ENCODE measurements at regions not wholly inside any gene's neighbourhood (a gene's known extent, or its start where the extent isn't known, plus 50 kb on each side); places are given as distances from the start of the nearest gene placed in this dataset.

DNA sequence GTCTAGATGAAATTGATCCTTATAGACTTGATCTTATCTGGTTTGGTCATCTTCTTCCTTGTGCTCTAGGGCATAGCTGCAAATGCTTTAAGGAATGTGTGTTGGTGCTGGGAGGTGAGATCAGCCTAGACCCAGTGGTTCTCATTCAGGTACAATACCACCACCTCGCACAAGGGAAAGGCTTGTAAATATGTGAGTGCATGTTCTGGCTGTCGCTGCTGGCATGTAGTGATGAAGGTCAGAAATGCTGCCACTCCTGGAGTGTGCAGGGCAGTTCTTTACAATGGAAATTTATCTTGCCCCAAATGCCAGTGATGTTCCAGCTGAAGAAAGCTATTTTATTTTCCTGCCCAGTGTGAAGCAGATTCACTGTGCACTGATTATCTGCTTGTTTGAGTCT, 900.9 kb downstream of the QKI start:
- Histone ChIP-seq H3K9me3 (no peaks in the 10 kb centered on the region), H3K36me3 (ENCODE audit: control insufficient read depth, insufficient read depth, low read length) (no peaks in the 10 kb centered on the region), H3K4me3 (ENCODE audit: low read depth, low read length) (no peak overlapping the region), H3K27me3 (replicated peaks; ENCODE audit: control insufficient read depth, insufficient read depth, low read length) (no peaks in the 10 kb centered on the region), H3K4me1 (no peaks in the 10 kb centered on the region)
- Mint-ChIP-seq H3K27ac (ENCODE audit: unreplicated experiment) (no peak overlapping the region), H3K27me3 (ENCODE audit: insufficient read depth, unreplicated experiment) (no peaks in the 10 kb centered on the region), H3K4me3 (ENCODE audit: unreplicated experiment) (no peak overlapping the region), H3K4me1 (ENCODE audit: low read depth, unreplicated experiment) (no peaks in the 10 kb centered on the region), H3K36me3 (ENCODE audit: insufficient read depth, unreplicated experiment) (no peaks in the 10 kb centered on the region), H3K9me3 (ENCODE audit: unreplicated experiment) (no peaks in the 10 kb centered on the region)
- ChIA-PET POLR2A (no interaction called here), CTCF (no interaction called here)
- no peak for DNase-seq
- no TSS peak for BruUV-seq (replicated peaks)
- intact Hi-C loops (cut with micrococcal nuclease; ENCODE audit: unreplicated experiment): no loop called here
- TF ChIP-seq CTCF (IDR thresholded peaks at IDR 0.05; ENCODE audit: insufficient read depth in 1 of 2, low read depth in 1 of 2, low read length in 1 of 2, severe bottlenecking in 1 of 2, unreplicated experiment in 1 of 2): no peak

DNA sequence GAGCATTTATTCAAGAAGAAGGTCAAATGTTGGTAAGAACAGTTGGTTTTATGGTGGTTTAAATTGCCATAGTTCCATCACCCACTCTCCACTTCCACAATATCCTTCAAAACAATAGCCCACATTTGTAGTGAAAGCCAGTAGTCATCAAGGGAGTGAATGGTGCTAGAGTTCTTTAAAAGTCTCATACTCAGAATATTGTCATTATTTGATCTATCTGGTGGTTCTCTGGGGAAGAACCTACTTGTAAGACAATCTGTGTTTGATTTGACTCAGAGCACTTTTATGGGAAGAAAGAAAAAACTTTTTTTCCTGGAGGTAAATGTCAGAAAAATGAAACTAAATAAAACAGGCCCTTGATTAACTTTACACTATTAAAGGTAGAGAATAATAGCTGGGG, 893.8 kb downstream of the QKI start:
- no TSS peak for BruUV-seq (replicated peaks)
- no peaks in the 10 kb centered on the region for H3K9me3 ChIP-seq
- H3K4me3 ChIP-seq (ENCODE audit: low read depth, low read length): no peak overlapping the region
- intact Hi-C loops (cut with micrococcal nuclease; ENCODE audit: unreplicated experiment): no loop called here
- Mint-ChIP-seq H3K4me1 (ENCODE audit: low read depth, unreplicated experiment) (no peaks in the 10 kb centered on the region), H3K36me3 (ENCODE audit: insufficient read depth, unreplicated experiment) (no peaks in the 10 kb centered on the region), H3K4me3 (ENCODE audit: unreplicated experiment) (no peak overlapping the region), H3K9me3 (ENCODE audit: unreplicated experiment) (no peaks in the 10 kb centered on the region), H3K27ac (ENCODE audit: unreplicated experiment) (no peak overlapping the region), H3K27me3 (ENCODE audit: insufficient read depth, unreplicated experiment) (no peaks in the 10 kb centered on the region)
- CTCF ChIA-PET: no interaction called here
- no peaks in the 10 kb centered on the region for H3K27me3 ChIP-seq (replicated peaks; ENCODE audit: control insufficient read depth, insufficient read depth, low read length)
- no peak for TF ChIP-seq CTCF (IDR thresholded peaks at IDR 0.05; ENCODE audit: insufficient read depth in 1 of 2, low read depth in 1 of 2, low read length in 1 of 2, severe bottlenecking in 1 of 2, unreplicated experiment in 1 of 2)
- DNase-seq: no peak
- no peaks in the 10 kb centered on the region for H3K36me3 ChIP-seq (ENCODE audit: control insufficient read depth, insufficient read depth, low read length)
- H3K4me1 ChIP-seq: no peaks in the 10 kb centered on the region
- POLR2A ChIA-PET: no interaction called here

DNA sequence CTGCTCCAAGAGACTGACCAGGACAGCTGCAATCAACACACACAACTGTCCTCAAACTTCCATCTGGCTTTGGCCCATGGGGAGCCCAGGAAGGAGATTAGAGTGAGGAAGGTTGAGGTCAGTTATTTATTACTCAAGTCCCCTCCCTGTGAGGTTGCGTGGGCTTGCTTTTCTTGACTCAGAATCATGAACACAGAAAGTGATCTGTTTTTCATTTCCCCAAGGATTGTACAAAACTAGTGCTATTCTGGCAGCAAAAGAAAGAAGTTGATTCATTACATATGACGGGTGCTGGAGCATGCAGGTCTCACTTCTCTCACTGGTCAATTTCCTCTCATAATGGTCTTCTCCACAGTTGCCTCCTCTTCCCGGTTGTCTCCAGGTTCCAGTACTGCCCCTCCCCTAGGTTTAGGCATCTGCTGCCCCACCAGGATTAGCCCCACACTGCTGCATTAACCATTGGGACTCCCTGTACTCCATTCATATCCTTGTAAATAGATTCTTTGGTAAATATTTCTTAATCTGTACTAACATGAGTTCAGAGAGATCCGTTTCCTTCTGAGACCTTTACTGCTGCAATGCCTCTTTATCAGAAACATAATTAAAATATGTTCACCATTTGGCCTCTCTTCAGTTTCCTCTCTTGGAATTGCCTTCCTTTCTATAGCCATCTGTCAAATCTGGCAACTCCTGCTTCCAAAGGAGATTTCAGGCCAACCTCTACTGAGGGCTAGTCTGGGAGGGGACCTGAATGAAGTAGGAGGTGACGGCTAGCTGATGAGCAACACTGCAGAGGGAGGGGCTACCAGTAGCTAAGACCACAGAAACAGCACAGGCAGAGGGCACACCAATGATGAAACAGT, 888.8 kb downstream of the QKI start:
- intact Hi-C loops (cut with micrococcal nuclease; ENCODE audit: unreplicated experiment): no loop called here
- no peaks in the 10 kb centered on the region for H3K27me3 ChIP-seq (replicated peaks; ENCODE audit: control insufficient read depth, insufficient read depth, low read length)
- no peak overlapping the region for H3K27ac Mint-ChIP-seq (ENCODE audit: unreplicated experiment)
- ChIA-PET CTCF (no interaction called here), POLR2A (no interaction called here)
- no peaks in the 10 kb centered on the region for H3K4me1 ChIP-seq
- H3K36me3 Mint-ChIP-seq (ENCODE audit: insufficient read depth, unreplicated experiment): no peaks in the 10 kb centered on the region
- BruUV-seq (replicated peaks): no TSS peak
- no peak for TF ChIP-seq CTCF (IDR thresholded peaks at IDR 0.05; ENCODE audit: insufficient read depth in 1 of 2, low read depth in 1 of 2, low read length in 1 of 2, severe bottlenecking in 1 of 2, unreplicated experiment in 1 of 2)
- no peaks in the 10 kb centered on the region for H3K4me1 Mint-ChIP-seq (ENCODE audit: low read depth, unreplicated experiment)
- H3K4me3 ChIP-seq (ENCODE audit: low read depth, low read length): no peak overlapping the region
- no peak for DNase-seq
- H3K9me3 ChIP-seq: no peaks in the 10 kb centered on the region
- no peaks in the 10 kb centered on the region for H3K27me3 Mint-ChIP-seq (ENCODE audit: insufficient read depth, unreplicated experiment)
- H3K4me3 Mint-ChIP-seq (ENCODE audit: unreplicated experiment): no peak overlapping the region
- H3K9me3 Mint-ChIP-seq (ENCODE audit: unreplicated experiment): no peaks in the 10 kb centered on the region
- no peaks in the 10 kb centered on the region for H3K36me3 ChIP-seq (ENCODE audit: control insufficient read depth, insufficient read depth, low read length)

Data from Caco-2 (cell line).